NB4 (cell line): ENCODE measurements at regions not wholly inside any gene's neighbourhood (a gene's known extent, or its start where the extent isn't known, plus 50 kb on each side); places are given as distances from the start of the nearest gene placed in this dataset.

ENCODE experiments used
- POLR2A ChIP-seq: IDR thresholded peaks from 2 replicates; pipeline ENCODE4 v1.6.1; 2011; ENCODE audit warnings: mild to moderate bottlenecking; ENCODE audit not compliant: insufficient read length; ENCODE audit errors: extremely low read depth
- TF ChIP-seq, protein P1 (sequence below): IDR thresholded peaks from one replicate; pipeline ENCODE4 v1.5.1; 2012; ENCODE audit warnings: low read depth, low read length

DNA sequence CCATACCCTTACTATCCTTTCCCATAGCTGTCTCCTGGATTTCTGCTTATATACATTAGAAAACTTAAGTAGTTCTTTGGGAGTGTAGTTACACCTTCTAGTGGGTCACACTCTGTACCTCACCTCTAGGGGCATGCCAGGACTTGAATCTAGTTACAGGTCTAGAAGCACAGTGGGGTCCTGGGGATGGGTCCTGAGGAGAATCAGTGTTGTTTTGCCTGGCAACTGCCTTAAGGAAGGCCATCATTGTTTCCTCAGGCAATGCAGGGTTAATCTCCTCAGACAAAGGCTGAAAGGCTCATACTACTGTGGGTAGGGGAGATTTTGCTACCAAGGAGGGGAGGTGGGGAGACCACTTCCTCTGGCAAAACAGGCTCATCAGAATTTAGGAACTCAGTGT, 750.3 kb downstream of the FAT4 start:
- TF ChIP-seq, protein P1, sequence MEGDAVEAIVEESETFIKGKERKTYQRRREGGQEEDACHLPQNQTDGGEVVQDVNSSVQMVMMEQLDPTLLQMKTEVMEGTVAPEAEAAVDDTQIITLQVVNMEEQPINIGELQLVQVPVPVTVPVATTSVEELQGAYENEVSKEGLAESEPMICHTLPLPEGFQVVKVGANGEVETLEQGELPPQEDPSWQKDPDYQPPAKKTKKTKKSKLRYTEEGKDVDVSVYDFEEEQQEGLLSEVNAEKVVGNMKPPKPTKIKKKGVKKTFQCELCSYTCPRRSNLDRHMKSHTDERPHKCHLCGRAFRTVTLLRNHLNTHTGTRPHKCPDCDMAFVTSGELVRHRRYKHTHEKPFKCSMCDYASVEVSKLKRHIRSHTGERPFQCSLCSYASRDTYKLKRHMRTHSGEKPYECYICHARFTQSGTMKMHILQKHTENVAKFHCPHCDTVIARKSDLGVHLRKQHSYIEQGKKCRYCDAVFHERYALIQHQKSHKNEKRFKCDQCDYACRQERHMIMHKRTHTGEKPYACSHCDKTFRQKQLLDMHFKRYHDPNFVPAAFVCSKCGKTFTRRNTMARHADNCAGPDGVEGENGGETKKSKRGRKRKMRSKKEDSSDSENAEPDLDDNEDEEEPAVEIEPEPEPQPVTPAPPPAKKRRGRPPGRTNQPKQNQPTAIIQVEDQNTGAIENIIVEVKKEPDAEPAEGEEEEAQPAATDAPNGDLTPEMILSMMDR, result no peak
- no peak for TF ChIP-seq POLR2A
